Right renal pelvis (tissue), 4 donors: ENCODE measurements at regions not wholly inside any gene's neighbourhood (a gene's known extent, or its start where the extent isn't known, plus 50 kb on each side); places are given as distances from the start of the nearest gene placed in this dataset.

Source experiments
- DNase-seq, 4 donors: peaks; one replicate each; pipeline ENCODE4 v3.0.0-alpha.2; 2013; ENCODE audit warnings: low read depth in 4 of 4, low spot score in 3 of 4, missing footprints in 1 of 4

- DNase-seq: no peak
These were observed 103.4 kb downstream of the MED10 start for GRCh38 chr5:6274846-6275543.

- no peak for DNase-seq
These were observed 104.6 kb downstream of the MED10 start for GRCh38 chr5:6273749-6274148.

- DNase-seq: no peak
These were observed 105.1 kb downstream of the MED10 start for GRCh38 chr5:6273090-6273735.

- no peak for DNase-seq
These were observed 108.4 kb downstream of the MED10 start for GRCh38 chr5:6269925-6270324.

GRCh38 chr5:6266671-6267197, 111.6 kb downstream of the MED10 start:
- no peak for DNase-seq

- DNase-seq: no peak
These were observed 114.0 kb downstream of the MED10 start for GRCh38 chr5:6264394-6264793.

- no peak for DNase-seq
These were observed 115.5 kb downstream of the MED10 start for GRCh38 chr5:6262651-6263363.

GRCh38 chr5:6261668-6262067, 116.7 kb downstream of the MED10 start:
- no peak for DNase-seq

GRCh38 chr5:6261256-6261655, 117.1 kb downstream of the MED10 start:
- no peak for DNase-seq

GRCh38 chr5:6260846-6261245, 117.5 kb downstream of the MED10 start:
- DNase-seq: no peak

GRCh38 chr5:6256901-6257300, 121.4 kb downstream of the MED10 start:
- no peak for DNase-seq

- no peak for DNase-seq
These were observed 122.4 kb downstream of the MED10 start for GRCh38 chr5:6255956-6256355.

- no peak for DNase-seq
These were observed 124.5 kb downstream of the MED10 start for GRCh38 chr5:6253846-6254245.

- no peak for DNase-seq
These were observed 125.1 kb downstream of the MED10 start for GRCh38 chr5:6253281-6253680.

GRCh38 chr5:6252581-6252980, 125.8 kb downstream of the MED10 start:
- DNase-seq: no peak

- DNase-seq: no peak
These were observed 126.7 kb downstream of the MED10 start for GRCh38 chr5:6251565-6252102.

GRCh38 chr5:6250121-6250520, 128.2 kb downstream of the MED10 start:
- no peak for DNase-seq

- DNase-seq: no peak
These were observed 130.2 kb downstream of the MED10 start for GRCh38 chr5:6248132-6248531.

GRCh38 chr5:6246820-6247437, 131.4 kb downstream of the MED10 start:
- DNase-seq: no peak

- DNase-seq: no peak
These were observed 134.0 kb downstream of the MED10 start for GRCh38 chr5:6244339-6244714.
